IMR-90 (cell line): ENCODE measurements at regions not wholly inside any gene's neighbourhood (a gene's known extent, or its start where the extent isn't known, plus 50 kb on each side); places are given as distances from the start of the nearest gene placed in this dataset.

Source experiments
- CTCF ChIP-seq: conservative IDR thresholded peaks from 2 replicates; pipeline ENCODE4 v1.5.1; 2012; ENCODE audit warnings: mild to moderate bottlenecking, low read depth, low read length, improper control_type of control experiment
- ELK1 ChIP-seq: fragments of 150-350 bp; IDR thresholded peaks from 2 replicates; pipeline ENCODE4 v1.6.1; 2016; ENCODE audit warnings: low read depth, mild to moderate bottlenecking, low read length, moderate library complexity, borderline replicate concordance
- FOS ChIP-seq: fragments of 150-350 bp; IDR thresholded peaks from 2 replicates; pipeline ENCODE4 v1.6.1; 2016; ENCODE audit warnings: low read depth, low read length
- MAZ ChIP-seq: IDR thresholded peaks from 2 replicates; pipeline ENCODE4 v1.6.1; 2012; ENCODE audit warnings: low read depth, mild to moderate bottlenecking, low read length, improper control_type of control experiment, moderate library complexity, borderline replicate concordance
- POLR2A ChIP-seq: IDR thresholded peaks from 2 replicates; pipeline ENCODE4 v1.6.1; 2012; ENCODE audit warnings: mild to moderate bottlenecking, low read depth, low read length

- no peak for TF ChIP-seq CTCF
- TF ChIP-seq POLR2A, result no peak
- no peak for TF ChIP-seq ELK1
- TF ChIP-seq MAZ, result no peak
- TF ChIP-seq FOS, result no peak
Observed at GRCh38 chr6:138601128-138601527, 101.8 kb upstream of the NHSL1 start.
